ENCODE measurements at regions not wholly inside any gene's neighbourhood (a gene's known extent, or its start where the extent isn't known, plus 50 kb on each side); places are given as distances from the start of the nearest gene placed in this dataset.

DNA sequence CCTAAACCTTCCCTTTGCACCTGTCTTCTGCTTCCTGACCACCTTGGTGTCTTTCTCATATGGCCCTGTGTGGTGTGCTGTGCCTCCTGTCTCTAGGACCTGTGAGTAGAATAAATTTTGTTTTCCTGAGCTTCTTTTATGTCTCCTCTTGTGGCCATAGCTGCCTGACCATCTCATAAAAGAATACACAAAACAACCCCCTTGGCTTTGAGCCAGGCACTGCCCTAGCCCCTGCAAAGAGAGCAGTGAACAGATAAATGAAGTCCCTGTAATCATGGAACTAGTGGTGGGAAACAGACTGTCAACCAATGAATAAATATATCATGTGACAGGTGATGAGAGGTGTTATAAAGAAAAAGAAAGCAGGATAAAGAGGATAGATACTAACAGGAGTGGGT lies 485.1 kb downstream of the CSNK1G3 start:
- DNase-seq (ENCODE audit: low spot score) (no peak), FAIRE-seq (no peak), ATAC-seq (no peak)
- no peak overlapping the region for H3K4me2 ChIP-seq (ENCODE audit: low read depth, low read length)
- no peak overlapping the region for H2AFZ ChIP-seq (ENCODE audit: low read length)
- intact Hi-C loops (cut with micrococcal nuclease; ENCODE audit: unreplicated experiment) (no loop called here), in situ Hi-C loops (cut with HindIII; ENCODE audit: extremely low pct_ligation_motif_present, low pct_unique_long_range_greater_than_20kb) (no loop called here)
- no peak overlapping the region for H3K4me3 ChIP-seq (replicated peaks in 1 of 3; ENCODE audit: insufficient read depth in 1 of 3, low read depth in 2 of 3, low read length in 3 of 3)
- no peaks in the 10 kb centered on the region for H3K27me3 ChIP-seq (ENCODE audit: control insufficient read depth in 1 of 2, insufficient read depth in 2 of 2, low read length in 2 of 2)
- POLR2A ChIA-PET, result no interaction called here
- TF ChIP-seq, protein P1, sequence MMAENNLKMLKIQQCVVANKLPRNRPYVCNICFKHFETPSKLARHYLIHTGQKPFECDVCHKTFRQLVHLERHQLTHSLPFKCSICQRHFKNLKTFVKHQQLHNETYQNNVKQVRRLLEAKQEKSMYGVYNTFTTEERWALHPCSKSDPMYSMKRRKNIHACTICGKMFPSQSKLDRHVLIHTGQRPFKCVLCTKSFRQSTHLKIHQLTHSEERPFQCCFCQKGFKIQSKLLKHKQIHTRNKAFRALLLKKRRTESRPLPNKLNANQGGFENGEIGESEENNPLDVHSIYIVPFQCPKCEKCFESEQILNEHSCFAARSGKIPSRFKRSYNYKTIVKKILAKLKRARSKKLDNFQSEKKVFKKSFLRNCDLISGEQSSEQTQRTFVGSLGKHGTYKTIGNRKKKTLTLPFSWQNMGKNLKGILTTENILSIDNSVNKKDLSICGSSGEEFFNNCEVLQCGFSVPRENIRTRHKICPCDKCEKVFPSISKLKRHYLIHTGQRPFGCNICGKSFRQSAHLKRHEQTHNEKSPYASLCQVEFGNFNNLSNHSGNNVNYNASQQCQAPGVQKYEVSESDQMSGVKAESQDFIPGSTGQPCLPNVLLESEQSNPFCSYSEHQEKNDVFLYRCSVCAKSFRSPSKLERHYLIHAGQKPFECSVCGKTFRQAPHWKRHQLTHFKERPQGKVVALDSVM (CRISPR knock-in tag; IDR thresholded peaks at IDR 0.05), result no peak
- TF ChIP-seq ZNF253 (CRISPR knock-in tag; IDR thresholded peaks at IDR 0.05; ENCODE audit: borderline replicate concordance) (no peak), TAF15 (IDR thresholded peaks at IDR 0.05; ENCODE audit: low read depth, low read length, poor library complexity, severe bottlenecking) (no peak), GATA4 (IDR thresholded peaks at IDR 0.05; ENCODE audit: borderline replicate concordance, low read depth) (no peak), ZBTB21 (CRISPR knock-in tag; IDR thresholded peaks at IDR 0.05) (no peak), MEIS2 (CRISPR knock-in tag; IDR thresholded peaks at IDR 0.05) (no peak), ZNF331 (CRISPR knock-in tag; IDR thresholded peaks at IDR 0.05) (no peak), GZF1 (CRISPR knock-in tag; IDR thresholded peaks at IDR 0.05) (no peak), SP1 (IDR thresholded peaks at IDR 0.05) (no peak), SP1 (CRISPR knock-in tag; IDR thresholded peaks at IDR 0.05) (no peak), ZFP62 (CRISPR knock-in tag; IDR thresholded peaks at IDR 0.05) (no peak)
- TF ChIP-seq, protein P2, sequence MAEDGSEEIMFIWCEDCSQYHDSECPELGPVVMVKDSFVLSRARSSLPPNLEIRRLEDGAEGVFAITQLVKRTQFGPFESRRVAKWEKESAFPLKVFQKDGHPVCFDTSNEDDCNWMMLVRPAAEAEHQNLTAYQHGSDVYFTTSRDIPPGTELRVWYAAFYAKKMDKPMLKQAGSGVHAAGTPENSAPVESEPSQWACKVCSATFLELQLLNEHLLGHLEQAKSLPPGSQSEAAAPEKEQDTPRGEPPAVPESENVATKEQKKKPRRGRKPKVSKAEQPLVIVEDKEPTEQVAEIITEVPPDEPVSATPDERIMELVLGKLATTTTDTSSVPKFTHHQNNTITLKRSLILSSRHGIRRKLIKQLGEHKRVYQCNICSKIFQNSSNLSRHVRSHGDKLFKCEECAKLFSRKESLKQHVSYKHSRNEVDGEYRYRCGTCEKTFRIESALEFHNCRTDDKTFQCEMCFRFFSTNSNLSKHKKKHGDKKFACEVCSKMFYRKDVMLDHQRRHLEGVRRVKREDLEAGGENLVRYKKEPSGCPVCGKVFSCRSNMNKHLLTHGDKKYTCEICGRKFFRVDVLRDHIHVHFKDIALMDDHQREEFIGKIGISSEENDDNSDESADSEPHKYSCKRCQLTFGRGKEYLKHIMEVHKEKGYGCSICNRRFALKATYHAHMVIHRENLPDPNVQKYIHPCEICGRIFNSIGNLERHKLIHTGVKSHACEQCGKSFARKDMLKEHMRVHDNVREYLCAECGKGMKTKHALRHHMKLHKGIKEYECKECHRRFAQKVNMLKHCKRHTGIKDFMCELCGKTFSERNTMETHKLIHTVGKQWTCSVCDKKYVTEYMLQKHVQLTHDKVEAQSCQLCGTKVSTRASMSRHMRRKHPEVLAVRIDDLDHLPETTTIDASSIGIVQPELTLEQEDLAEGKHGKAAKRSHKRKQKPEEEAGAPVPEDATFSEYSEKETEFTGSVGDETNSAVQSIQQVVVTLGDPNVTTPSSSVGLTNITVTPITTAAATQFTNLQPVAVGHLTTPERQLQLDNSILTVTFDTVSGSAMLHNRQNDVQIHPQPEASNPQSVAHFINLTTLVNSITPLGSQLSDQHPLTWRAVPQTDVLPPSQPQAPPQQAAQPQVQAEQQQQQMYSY (CRISPR knock-in tag; IDR thresholded peaks at IDR 0.05), result no peak
- no TSS peak for BruUV-seq (replicated peaks)
- H3K9me3 ChIP-seq (ENCODE audit: low read length), result peaks cover 8% of the 10 kb centered on the region; the same call in 1 of the 2 replicates
- no peaks in the 10 kb centered on the region for H3K36me3 ChIP-seq (replicated peaks in 1 of 2; ENCODE audit: control insufficient read depth in 1 of 2, insufficient read depth in 2 of 2, low read length in 2 of 2)
- no peaks in the 10 kb centered on the region for H3K79me2 ChIP-seq (ENCODE audit: insufficient read depth, low read length)
- no peak overlapping the region for H3K27ac ChIP-seq (ENCODE audit: extremely low read length, insufficient read depth, low read length)
- CTCF ChIA-PET (ENCODE audit: low intra/inter-chr PET ratio, low total read pairs), result no interaction called here
- no peaks in the 10 kb centered on the region for H3K4me1 ChIP-seq (ENCODE audit: insufficient read depth, low read length)
- no peaks in the 10 kb centered on the region for H4K20me1 ChIP-seq (ENCODE audit: insufficient read depth, low read length)
- H3K9ac ChIP-seq (ENCODE audit: insufficient read depth, low read depth, low read length), result no peak overlapping the region
